ENCODE measurements at regions not wholly inside any gene's neighbourhood (a gene's known extent, or its start where the extent isn't known, plus 50 kb on each side); places are given as distances from the start of the nearest gene placed in this dataset.
"Not testable (repeated sequence)": the region's sequence is repeated elsewhere in the genome, so short reads cannot be mapped to it uniquely, and the experiment has no call there.

- DNase-seq (ENCODE audit: low read depth): no peak
- no peak for TF ChIP-seq CTCF (IDR thresholded peaks at IDR 0.05; ENCODE audit: insufficient read depth, low read length)
These were observed 81.3 kb upstream of the COX7C start for GRCh38 chr5:86536396-86536795.

GRCh38 chr5:86542532-86542931 is 75.2 kb upstream of the COX7C start:
- H3K4me3 ChIP-seq (ENCODE audit: low read depth, low read length): no peak overlapping the region
- no peak for DNase-seq (ENCODE audit: low read depth)
- no peak for TF ChIP-seq CTCF (IDR thresholded peaks at IDR 0.05; ENCODE audit: insufficient read depth, low read length)

More at GRCh38 chr5:86536396-86536795, 81.3 kb upstream of the COX7C start:
- H3K4me3 ChIP-seq (ENCODE audit: low read depth, low read length): no peak overlapping the region

- H3K4me3 ChIP-seq (ENCODE audit: low read depth, low read length): no peak overlapping the region
- no peak for DNase-seq (ENCODE audit: low read depth)
- no peak for TF ChIP-seq CTCF (IDR thresholded peaks at IDR 0.05; ENCODE audit: insufficient read depth, low read length)
These were observed 71.7 kb upstream of the COX7C start for GRCh38 chr5:86546044-86546443.

GRCh38 chr5:86546582-86546981 is 71.2 kb upstream of the COX7C start:
- DNase-seq (ENCODE audit: low read depth): no peak
- no peak overlapping the region for H3K4me3 ChIP-seq (ENCODE audit: low read depth, low read length)
- TF ChIP-seq CTCF (IDR thresholded peaks at IDR 0.05; ENCODE audit: insufficient read depth, low read length): no peak

GRCh38 chr5:86554638-86555037 is 63.1 kb upstream of the COX7C start:
- DNase-seq (ENCODE audit: low read depth): no peak
- no peak overlapping the region for H3K4me3 ChIP-seq (ENCODE audit: low read depth, low read length)
- no peak for TF ChIP-seq CTCF (IDR thresholded peaks at IDR 0.05; ENCODE audit: insufficient read depth, low read length)

GRCh38 chr5:86557920-86558319 is 59.8 kb upstream of the COX7C start:
- TF ChIP-seq CTCF (IDR thresholded peaks at IDR 0.05; ENCODE audit: insufficient read depth, low read length): no peak
- no peak for DNase-seq (ENCODE audit: low read depth)
- no peak overlapping the region for H3K4me3 ChIP-seq (ENCODE audit: low read depth, low read length)

GRCh38 chr5:86565197-86565789 is 52.4 kb upstream of the COX7C start:
- no peak for DNase-seq (ENCODE audit: low read depth)
- TF ChIP-seq CTCF (IDR thresholded peaks at IDR 0.05; ENCODE audit: insufficient read depth, low read length): no peak
- H3K4me3 ChIP-seq (ENCODE audit: low read depth, low read length): no peak overlapping the region

- H3K4me3 ChIP-seq (ENCODE audit: low read depth, low read length); DNase-seq (ENCODE audit: low read depth): not testable (repeated sequence)
These were observed 51.7 kb upstream of the COX7C start for GRCh38 chr5:86566030-86566429.
